ENCODE measurements at regions not wholly inside any gene's neighbourhood (a gene's known extent, or its start where the extent isn't known, plus 50 kb on each side); places are given as distances from the start of the nearest gene placed in this dataset.
"Not testable (repeated sequence)": the region's sequence is repeated elsewhere in the genome, so short reads cannot be mapped to it uniquely, and the experiment has no call there.

- peak in 1 of 11 donors; percentile 47 for DNase-seq (ENCODE audit: extremely low read depth in 1 of 11, low read depth in 9 of 11, low spot score in 4 of 11)
Measured at GRCh38 chr2:53182601-53183000, 585.0 kb upstream of the CHAC2 start.

- no peak for DNase-seq (ENCODE audit: extremely low read depth in 1 of 11, low read depth in 9 of 11, low spot score in 4 of 11)
Measured at GRCh38 chr2:53181759-53182158, 585.8 kb upstream of the CHAC2 start.

DNA sequence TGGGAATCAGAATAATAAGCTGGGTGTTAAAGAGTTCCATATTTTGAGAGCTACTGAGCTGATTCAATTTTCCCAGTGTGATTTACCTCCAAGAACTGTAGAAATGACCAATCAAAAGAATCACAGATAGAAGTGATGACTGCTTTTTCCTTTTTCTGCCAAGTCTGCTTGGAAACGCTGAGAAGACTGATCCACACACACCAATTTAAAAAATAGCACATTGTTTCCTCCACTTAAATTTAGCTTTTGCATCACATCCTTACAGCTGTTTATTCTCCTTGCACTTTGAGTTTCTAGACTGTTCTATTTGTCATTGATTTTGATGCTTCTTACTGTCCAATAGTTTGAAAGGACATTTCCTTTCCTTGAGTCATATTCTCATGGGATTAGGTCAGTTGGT, 590.3 kb upstream of the CHAC2 start:
- no peak for DNase-seq (ENCODE audit: extremely low read depth in 1 of 11, low read depth in 9 of 11, low spot score in 4 of 11)

DNA sequence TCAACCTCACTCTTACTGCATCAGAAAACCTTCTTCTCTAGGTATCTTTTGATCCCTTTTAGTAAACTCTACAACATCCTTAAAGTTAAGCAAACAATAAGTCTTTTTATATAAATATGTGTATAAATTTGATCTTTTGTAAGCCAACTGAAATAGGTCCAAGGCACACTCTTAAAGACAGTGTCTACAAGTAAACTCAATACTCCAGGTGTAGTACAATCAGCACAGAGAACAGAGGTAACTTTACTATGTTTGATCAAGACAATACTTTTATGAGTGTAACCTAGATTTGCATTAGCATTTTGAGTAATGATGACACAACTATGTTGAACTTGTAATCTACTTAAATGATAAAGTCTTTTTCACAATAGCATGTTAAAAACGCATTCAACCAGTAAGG, 593.1 kb upstream of the CHAC2 start:
- DNase-seq (ENCODE audit: extremely low read depth in 1 of 11, low read depth in 9 of 11, low spot score in 4 of 11), result no peak

- no peak for DNase-seq (ENCODE audit: extremely low read depth in 1 of 11, low read depth in 9 of 11, low spot score in 4 of 11)
Measured at GRCh38 chr2:53173698-53174455, 593.7 kb upstream of the CHAC2 start.

- DNase-seq (ENCODE audit: extremely low read depth in 1 of 11, low read depth in 9 of 11, low spot score in 4 of 11), result no peak
Measured at GRCh38 chr2:53173091-53173490, 594.5 kb upstream of the CHAC2 start.

DNA sequence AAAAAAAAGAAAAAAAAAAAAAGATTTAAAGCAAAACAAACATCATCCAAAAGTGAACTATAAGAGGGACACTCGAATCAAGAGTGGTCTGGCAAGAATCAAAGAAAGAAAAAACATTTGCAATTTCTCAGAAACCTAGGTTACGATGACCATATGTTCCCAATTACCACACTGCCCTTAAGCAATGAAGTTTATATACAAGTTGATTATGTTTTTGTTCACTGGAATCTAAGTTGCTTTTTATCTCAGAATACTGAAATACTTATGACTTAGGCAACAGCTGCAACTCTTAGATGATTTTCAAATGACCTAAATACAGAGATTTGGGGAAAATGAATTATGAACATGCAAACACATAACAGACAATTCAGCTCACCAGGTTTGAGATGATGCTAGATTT, 597.1 kb upstream of the CHAC2 start:
- peak in 4 of 11 donors; percentile 39 to 54 (median 41) for DNase-seq (ENCODE audit: extremely low read depth in 1 of 11, low read depth in 9 of 11, low spot score in 4 of 11)

GRCh38 chr2:53167227-53167626, 600.4 kb upstream of the CHAC2 start:
- DNase-seq (ENCODE audit: extremely low read depth in 1 of 11, low read depth in 9 of 11, low spot score in 4 of 11), result no peak

- DNase-seq (ENCODE audit: extremely low read depth in 1 of 11, low read depth in 9 of 11, low spot score in 4 of 11), result no peak
Measured at GRCh38 chr2:53150146-53150545, 617.5 kb upstream of the CHAC2 start.

GRCh38 chr2:53148221-53148620, 619.4 kb upstream of the CHAC2 start:
- no peak for DNase-seq (ENCODE audit: extremely low read depth in 1 of 11, low read depth in 9 of 11, low spot score in 4 of 11)

GRCh38 chr2:53131416-53131815, 636.2 kb upstream of the CHAC2 start:
- no peak for DNase-seq (ENCODE audit: extremely low read depth in 1 of 11, low read depth in 9 of 11, low spot score in 4 of 11)

DNA sequence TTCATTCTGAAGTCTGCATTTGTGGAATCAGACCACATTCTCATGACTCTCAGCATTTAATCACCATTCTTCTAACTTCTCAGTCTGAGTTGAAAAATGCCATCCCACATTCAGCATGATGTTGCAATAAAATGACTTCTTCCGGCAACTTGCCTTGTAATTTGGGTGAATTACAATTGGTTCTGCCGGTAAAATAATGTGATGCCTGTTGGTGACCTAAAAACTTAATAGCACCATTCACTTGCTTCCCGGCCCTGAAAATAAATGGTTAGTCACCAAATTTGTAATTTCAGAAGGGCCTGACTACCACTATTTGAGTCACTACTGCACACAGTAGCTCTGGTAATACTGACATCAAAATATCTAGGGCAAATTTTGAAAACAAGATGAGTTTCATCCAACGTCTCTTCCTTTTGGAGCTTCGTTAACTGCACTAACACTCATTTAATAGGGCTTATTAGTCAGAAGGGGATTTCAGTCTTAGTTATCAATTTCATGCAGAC, 637.1 kb upstream of the CHAC2 start:
- no peak for DNase-seq (ENCODE audit: extremely low read depth in 1 of 11, low read depth in 9 of 11, low spot score in 4 of 11)

DNA sequence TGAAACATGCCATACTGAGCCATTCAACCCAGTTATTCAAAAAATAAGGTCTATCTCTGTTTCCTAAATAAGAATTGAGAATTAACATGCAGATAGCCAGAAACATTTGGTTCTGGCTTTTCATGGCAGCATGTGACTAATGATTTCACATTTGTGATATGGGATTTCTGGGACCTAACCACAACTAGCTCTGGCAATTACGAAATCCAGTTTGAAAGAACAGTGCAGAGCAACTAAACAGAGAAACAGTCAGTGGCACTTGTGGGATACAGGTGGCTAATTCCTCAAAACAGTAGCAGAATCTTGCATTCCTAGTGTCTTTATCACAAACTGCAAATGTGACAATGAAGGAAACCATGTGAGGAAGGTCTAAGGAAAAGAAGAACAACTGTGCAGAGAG, 637.8 kb upstream of the CHAC2 start:
- no peak for DNase-seq (ENCODE audit: extremely low read depth in 1 of 11, low read depth in 9 of 11, low spot score in 4 of 11)

DNA sequence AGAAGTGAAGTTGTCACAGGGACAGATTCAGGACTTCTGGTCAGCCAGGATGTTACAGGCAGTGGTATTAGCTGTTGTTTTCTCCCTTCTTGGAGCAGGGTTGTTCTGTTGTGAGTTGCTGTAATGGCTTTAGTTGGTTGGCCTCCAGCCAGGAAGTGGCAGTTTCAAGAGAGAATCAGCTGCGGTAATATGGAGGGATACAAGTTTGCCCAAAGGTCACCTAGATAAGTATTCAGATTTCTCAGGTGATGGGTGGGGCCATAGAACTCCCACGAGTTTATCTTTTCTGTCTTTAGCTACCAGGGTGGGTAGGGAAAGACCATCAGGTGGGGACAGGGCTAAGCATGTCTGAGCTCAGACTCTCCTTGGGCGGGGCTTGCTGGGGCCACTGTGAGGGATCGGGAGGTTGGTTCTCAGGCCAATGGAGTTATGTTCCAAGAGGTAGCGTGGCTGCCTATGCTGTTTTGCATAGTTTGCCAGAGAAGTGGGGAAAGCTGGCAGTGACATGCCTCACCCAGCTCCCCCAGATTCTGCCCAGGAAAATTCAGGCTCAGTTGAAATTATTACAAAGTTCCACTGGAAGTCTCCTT, 640.4 kb upstream of the CHAC2 start:
- DNase-seq (ENCODE audit: extremely low read depth in 1 of 11, low read depth in 9 of 11, low spot score in 4 of 11), result no peak

GRCh38 chr2:53114991-53115390, 652.6 kb upstream of the CHAC2 start:
- no peak for DNase-seq (ENCODE audit: extremely low read depth in 1 of 11, low read depth in 9 of 11, low spot score in 4 of 11)

- DNase-seq (ENCODE audit: extremely low read depth in 1 of 11, low read depth in 9 of 11, low spot score in 4 of 11), result no peak
Measured at GRCh38 chr2:53114582-53114981, 653.0 kb upstream of the CHAC2 start.

GRCh38 chr2:53112408-53112807, 655.2 kb upstream of the CHAC2 start:
- not testable (repeated sequence) for DNase-seq (ENCODE audit: extremely low read depth in 1 of 11, low read depth in 9 of 11, low spot score in 4 of 11)

DNA sequence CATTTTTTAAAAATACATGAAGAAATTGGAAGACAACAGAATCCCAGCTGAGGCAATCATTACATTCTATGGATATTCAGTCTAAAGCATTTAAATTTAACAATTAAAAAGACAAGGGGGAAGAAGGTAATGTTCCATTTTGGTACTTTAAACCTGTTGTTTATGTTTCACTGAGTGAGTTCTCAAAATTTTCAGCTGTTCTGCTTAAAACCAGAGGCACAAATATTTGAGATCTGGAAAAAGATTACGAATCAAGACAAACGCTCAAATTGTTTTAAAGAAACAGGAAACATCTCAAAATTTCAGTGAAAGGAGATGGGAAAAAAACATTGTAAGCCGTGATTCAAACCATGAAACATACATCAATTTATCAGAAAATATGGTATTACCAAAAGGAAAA, 656.2 kb upstream of the CHAC2 start:
- DNase-seq (ENCODE audit: extremely low read depth in 1 of 11, low read depth in 9 of 11, low spot score in 4 of 11), result no peak

- no peak for DNase-seq (ENCODE audit: extremely low read depth in 1 of 11, low read depth in 9 of 11, low spot score in 4 of 11)
Measured at GRCh38 chr2:53111004-53111403, 656.6 kb upstream of the CHAC2 start.

- no peak for DNase-seq (ENCODE audit: extremely low read depth in 1 of 11, low read depth in 9 of 11, low spot score in 4 of 11)
Measured at GRCh38 chr2:53108246-53108645, 659.4 kb upstream of the CHAC2 start.

DNA sequence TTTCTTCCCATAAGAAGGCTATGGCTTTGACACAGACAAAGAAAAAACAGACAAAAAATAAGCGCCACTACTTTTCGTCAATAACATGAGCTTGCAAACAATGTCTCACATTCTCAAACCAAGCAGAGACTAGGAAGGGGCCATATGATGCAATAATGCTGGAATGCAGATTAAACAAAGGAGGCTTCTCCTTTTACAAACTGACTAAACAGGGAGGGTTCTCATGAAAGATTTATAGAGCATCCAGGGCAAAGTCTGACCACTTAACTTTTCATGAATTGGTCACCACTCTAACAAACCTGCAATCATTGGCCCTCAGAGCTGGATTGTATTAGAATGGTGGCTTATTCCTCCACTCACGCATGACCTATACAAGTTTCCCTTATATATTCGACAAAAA, 663.3 kb upstream of the CHAC2 start:
- peak in 7 of 11 donors; percentile 10 to 35 (median 19) for DNase-seq (ENCODE audit: extremely low read depth in 1 of 11, low read depth in 9 of 11, low spot score in 4 of 11)

Data from renal cortex interstitium (tissue), 11 donors.